ENCODE measurements at regions not wholly inside any gene's neighbourhood (a gene's known extent, or its start where the extent isn't known, plus 50 kb on each side); places are given as distances from the start of the nearest gene placed in this dataset.

GRCh38 chr3:141430316-141430715, 56.5 kb upstream of the RASA2 start:
- no peaks in the 10 kb centered on the region for H3K9me3 ChIP-seq
- H3K27me3 ChIP-seq: no peaks in the 10 kb centered on the region
- peak overlapping the region in 1 of 4 donors; percentile 3 for H3K4me3 ChIP-seq
- intact Hi-C loops (cut with DNase I): no loop called here
- H3K27ac ChIP-seq: peak overlapping the region in 3 of 4 donors; percentile 29 to 79 (median 66)
- 100% methylated on average over 2 to 5 of the region's 6 CpGs for WGBS, 2 donors
- no peak for DNase-seq
- H3K36me3 ChIP-seq: peaks cover 0 to 39% (median 8%) of the 10 kb centered on the region in 3 donors
- no peak for TF ChIP-seq CTCF (IDR thresholded peaks at IDR 0.05)
- TF ChIP-seq POLR2A (IDR thresholded peaks at IDR 0.05): no peak
- peaks cover 10 to 82% (median 13%) of the 10 kb centered on the region in 3 donors for H3K4me1 ChIP-seq

GRCh38 chr3:141431411-141432378, 55.1 kb upstream of the RASA2 start:
- Histone ChIP-seq H3K4me1 (peaks cover 2 to 74% (median 2%) of the 10 kb centered on the region in 3 donors), H3K4me3 (peak overlapping the region in 1 of 4 donors; percentile 25), H3K27ac (peak overlapping the region; percentile 7 to 79 (median 64)), H3K9me3 (no peaks in the 10 kb centered on the region), H3K27me3 (no peaks in the 10 kb centered on the region), H3K36me3 (peaks cover 0 to 39% (median 8%) of the 10 kb centered on the region in 3 donors)
- no peak for DNase-seq
- intact Hi-C loops (cut with DNase I): no loop called here
- TF ChIP-seq POLR2A (IDR thresholded peaks at IDR 0.05): no peak
- TF ChIP-seq CTCF (IDR thresholded peaks at IDR 0.05): no peak
- WGBS, 2 donors: 68 to 69% methylated on average over 15 to 18 of the region's 18 CpGs

GRCh38 chr3:141432904-141433303, 53.9 kb upstream of the RASA2 start:
- H3K9me3 ChIP-seq: no peaks in the 10 kb centered on the region
- intact Hi-C loops (cut with DNase I): no loop called here
- no peak for DNase-seq
- no peaks in the 10 kb centered on the region for H3K27me3 ChIP-seq
- H3K36me3 ChIP-seq: peaks cover 0 to 32% (median 2%) of the 10 kb centered on the region in 3 donors
- peak overlapping the region in 2 of 4 donors; percentile 66 to 79 for H3K27ac ChIP-seq
- H3K4me1 ChIP-seq: peaks cover 0 to 67% (median 0%) of the 10 kb centered on the region in 3 donors
- TF ChIP-seq CTCF (IDR thresholded peaks at IDR 0.05): no peak
- TF ChIP-seq POLR2A (IDR thresholded peaks at IDR 0.05): no peak
- WGBS, 2 donors: 96 to 97% methylated on average over 2 of the region's 2 CpGs
- no peak overlapping the region for H3K4me3 ChIP-seq

GRCh38 chr3:141434255-141434654, 52.6 kb upstream of the RASA2 start:
- H3K27ac ChIP-seq: peak overlapping the region in 2 of 4 donors; percentile 23 to 31
- intact Hi-C loops (cut with DNase I): no loop called here
- TF ChIP-seq CTCF (IDR thresholded peaks at IDR 0.05): no peak
- no peak for TF ChIP-seq POLR2A (IDR thresholded peaks at IDR 0.05)

GRCh38 chr3:141436180-141436579, 50.6 kb upstream of the RASA2 start:
- no peak overlapping the region for H3K27ac ChIP-seq
- H3K4me3 ChIP-seq: no peak overlapping the region
- no peak for DNase-seq
- H3K36me3 ChIP-seq: peaks cover 0 to 22% (median 0%) of the 10 kb centered on the region in 3 donors
- no peaks in the 10 kb centered on the region for H3K9me3 ChIP-seq
- H3K27me3 ChIP-seq: no peaks in the 10 kb centered on the region
- 89 to 100% methylated on average over 3 of the region's 3 CpGs for WGBS, 2 donors
- intact Hi-C loops (cut with DNase I): no loop called here
- TF ChIP-seq CTCF (IDR thresholded peaks at IDR 0.05) (no peak), POLR2A (IDR thresholded peaks at IDR 0.05) (no peak)
- H3K4me1 ChIP-seq: peaks cover 0 to 53% (median 5%) of the 10 kb centered on the region in 3 donors

More at GRCh38 chr3:141434255-141434654, 52.6 kb upstream of the RASA2 start:
- DNase-seq: no peak
- Histone ChIP-seq H3K9me3 (no peaks in the 10 kb centered on the region), H3K4me3 (no peak overlapping the region), H3K36me3 (peaks cover 0 to 33% (median 0%) of the 10 kb centered on the region in 3 donors), H3K4me1 (peaks cover 0 to 57% (median 0%) of the 10 kb centered on the region in 3 donors), H3K27me3 (no peaks in the 10 kb centered on the region)
- WGBS, 2 donors: 80 to 84% methylated on average over 2 of the region's 2 CpGs

All from esophagus squamous epithelium (tissue), 5 donors.